ENCODE measurements at regions not wholly inside any gene's neighbourhood (a gene's known extent, or its start where the extent isn't known, plus 50 kb on each side); places are given as distances from the start of the nearest gene placed in this dataset.

GRCh38 chr3:165393461-165393860, 197.3 kb upstream of the SLITRK3 start:
- H2BK120ac ChIP-seq (ENCODE audit: low read depth, low read length): no peak overlapping the region
- H3K36me3 ChIP-seq (replicated peaks in 1 of 2; ENCODE audit: control insufficient read depth in 2 of 2, insufficient read depth in 2 of 2, low read length in 2 of 2): no peaks in the 10 kb centered on the region
- no peak overlapping the region for H2AFZ ChIP-seq (ENCODE audit: low read length)
- H3K27ac ChIP-seq (replicated peaks; ENCODE audit: low read length): no peak overlapping the region
- H2BK5ac ChIP-seq (ENCODE audit: low read length): no peak overlapping the region
- no CpG with 5 or more reads among the region's 1 CpG for WGBS, 2 donors (ENCODE audit: extremely low coverage in 2 of 2, insufficient read length in 2 of 2, insufficient replicate concordance in 1 of 2)
- H3K4me3 ChIP-seq (ENCODE audit: low read length in 2 of 2): no peak overlapping the region
- no peaks in the 10 kb centered on the region for H3K79me1 ChIP-seq (ENCODE audit: low read depth, low read length)
- H3K4me2 ChIP-seq (ENCODE audit: insufficient read depth, low read length, poor library complexity, severe bottlenecking): no peak overlapping the region
- H4K8ac ChIP-seq (ENCODE audit: low read depth, low read length): no peak overlapping the region
- no peak overlapping the region for H3K18ac ChIP-seq (ENCODE audit: low read length)
- H2BK15ac ChIP-seq (ENCODE audit: low read length): no peak overlapping the region
- no peak overlapping the region for H3K9ac ChIP-seq (ENCODE audit: low read depth, low read length, poor library complexity)
- DNase-seq (ENCODE audit: low spot score): no peak
- no peak overlapping the region for H3K23ac ChIP-seq (ENCODE audit: low read depth, low read length, poor library complexity)
- H3K9me3 ChIP-seq (replicated peaks in 1 of 2; ENCODE audit: control insufficient read depth in 2 of 2, insufficient read depth in 1 of 2, low read depth in 1 of 2, low read length in 2 of 2): no peaks in the 10 kb centered on the region
- no peaks in the 10 kb centered on the region for H3K4me1 ChIP-seq (ENCODE audit: control insufficient read depth in 2 of 2, insufficient read depth in 1 of 2, low read depth in 1 of 2, low read length in 2 of 2)
- H3K4ac ChIP-seq (ENCODE audit: low read length): no peak overlapping the region
- no peak overlapping the region for H2BK12ac ChIP-seq (ENCODE audit: low read length)
- H4K91ac ChIP-seq (ENCODE audit: low read depth, low read length, poor library complexity): no peak overlapping the region
- no peaks in the 10 kb centered on the region for H3K27me3 ChIP-seq (ENCODE audit: control insufficient read depth in 3 of 3, insufficient read depth in 3 of 3, low read depth in 1 of 3, low read length in 3 of 3)
- H3K14ac ChIP-seq (ENCODE audit: low read length): no peak overlapping the region
- no peak overlapping the region for H2AK5ac ChIP-seq (ENCODE audit: low read depth, low read length)

- Histone ChIP-seq H3K36me3 (replicated peaks in 1 of 2; ENCODE audit: control insufficient read depth in 2 of 2, insufficient read depth in 2 of 2, low read length in 2 of 2) (no peaks in the 10 kb centered on the region), H2BK15ac (ENCODE audit: low read length) (no peak overlapping the region), H2BK120ac (ENCODE audit: low read depth, low read length) (no peak overlapping the region), H3K18ac (ENCODE audit: low read length) (no peak overlapping the region), H2AFZ (ENCODE audit: low read length) (no peak overlapping the region), H2BK12ac (ENCODE audit: low read length) (no peak overlapping the region), H3K27ac (replicated peaks; ENCODE audit: low read length) (no peak overlapping the region), H3K4me2 (ENCODE audit: insufficient read depth, low read length, poor library complexity, severe bottlenecking) (no peak overlapping the region), H4K8ac (ENCODE audit: low read depth, low read length) (no peak overlapping the region), H3K79me1 (ENCODE audit: low read depth, low read length) (peaks cover 1% of the 10 kb centered on the region), H2AK5ac (ENCODE audit: low read depth, low read length) (no peak overlapping the region), H2BK5ac (ENCODE audit: low read length) (no peak overlapping the region), H3K23ac (ENCODE audit: low read depth, low read length, poor library complexity) (no peak overlapping the region), H3K9me3 (replicated peaks in 1 of 2; ENCODE audit: control insufficient read depth in 2 of 2, insufficient read depth in 1 of 2, low read depth in 1 of 2, low read length in 2 of 2) (no peaks in the 10 kb centered on the region), H3K27me3 (ENCODE audit: control insufficient read depth in 3 of 3, insufficient read depth in 3 of 3, low read depth in 1 of 3, low read length in 3 of 3) (no peaks in the 10 kb centered on the region), H3K14ac (ENCODE audit: low read length) (no peak overlapping the region), H3K4me3 (ENCODE audit: low read length in 2 of 2) (no peak overlapping the region), H4K91ac (ENCODE audit: low read depth, low read length, poor library complexity) (no peak overlapping the region), H3K4me1 (ENCODE audit: control insufficient read depth in 2 of 2, insufficient read depth in 1 of 2, low read depth in 1 of 2, low read length in 2 of 2) (no peaks in the 10 kb centered on the region), H3K9ac (ENCODE audit: low read depth, low read length, poor library complexity) (no peak overlapping the region), H3K4ac (ENCODE audit: low read length) (no peak overlapping the region)
- WGBS, 2 donors (ENCODE audit: extremely low coverage in 2 of 2, insufficient read length in 2 of 2, insufficient replicate concordance in 1 of 2): no CpG with 5 or more reads among the region's 3 CpGs
- no peak for DNase-seq (ENCODE audit: low spot score)
These were observed 194.0 kb upstream of the SLITRK3 start for GRCh38 chr3:165390166-165390565.

GRCh38 chr3:165389653-165390052, 193.5 kb upstream of the SLITRK3 start:
- Histone ChIP-seq H2BK120ac (ENCODE audit: low read depth, low read length) (no peak overlapping the region), H3K4ac (ENCODE audit: low read length) (no peak overlapping the region), H3K14ac (ENCODE audit: low read length) (no peak overlapping the region), H2BK5ac (ENCODE audit: low read length) (no peak overlapping the region), H2BK15ac (ENCODE audit: low read length) (no peak overlapping the region), H4K91ac (ENCODE audit: low read depth, low read length, poor library complexity) (no peak overlapping the region), H3K23ac (ENCODE audit: low read depth, low read length, poor library complexity) (no peak overlapping the region), H3K27me3 (ENCODE audit: control insufficient read depth in 3 of 3, insufficient read depth in 3 of 3, low read depth in 1 of 3, low read length in 3 of 3) (no peaks in the 10 kb centered on the region), H3K4me1 (ENCODE audit: control insufficient read depth in 2 of 2, insufficient read depth in 1 of 2, low read depth in 1 of 2, low read length in 2 of 2) (no peaks in the 10 kb centered on the region), H2AFZ (ENCODE audit: low read length) (no peak overlapping the region), H3K4me3 (ENCODE audit: low read length in 2 of 2) (no peak overlapping the region), H3K36me3 (replicated peaks in 1 of 2; ENCODE audit: control insufficient read depth in 2 of 2, insufficient read depth in 2 of 2, low read length in 2 of 2) (no peaks in the 10 kb centered on the region), H2BK12ac (ENCODE audit: low read length) (no peak overlapping the region), H3K27ac (replicated peaks; ENCODE audit: low read length) (no peak overlapping the region), H3K9ac (ENCODE audit: low read depth, low read length, poor library complexity) (no peak overlapping the region), H4K8ac (ENCODE audit: low read depth, low read length) (no peak overlapping the region), H3K18ac (ENCODE audit: low read length) (no peak overlapping the region), H3K9me3 (replicated peaks in 1 of 2; ENCODE audit: control insufficient read depth in 2 of 2, insufficient read depth in 1 of 2, low read depth in 1 of 2, low read length in 2 of 2) (no peaks in the 10 kb centered on the region), H2AK5ac (ENCODE audit: low read depth, low read length) (no peak overlapping the region), H3K79me1 (ENCODE audit: low read depth, low read length) (peaks cover 1% of the 10 kb centered on the region), H3K4me2 (ENCODE audit: insufficient read depth, low read length, poor library complexity, severe bottlenecking) (no peak overlapping the region)
- no CpG with 5 or more reads among the region's 5 CpGs for WGBS, 2 donors (ENCODE audit: extremely low coverage in 2 of 2, insufficient read length in 2 of 2, insufficient replicate concordance in 1 of 2)
- no peak for DNase-seq (ENCODE audit: low spot score)

- Histone ChIP-seq H3K9ac (ENCODE audit: low read depth, low read length, poor library complexity) (no peak overlapping the region), H3K27me3 (ENCODE audit: control insufficient read depth in 3 of 3, insufficient read depth in 3 of 3, low read depth in 1 of 3, low read length in 3 of 3) (no peaks in the 10 kb centered on the region), H2AFZ (ENCODE audit: low read length) (no peak overlapping the region), H4K8ac (ENCODE audit: low read depth, low read length) (no peak overlapping the region), H2BK15ac (ENCODE audit: low read length) (no peak overlapping the region), H2BK5ac (ENCODE audit: low read length) (no peak overlapping the region), H3K9me3 (replicated peaks in 1 of 2; ENCODE audit: control insufficient read depth in 2 of 2, insufficient read depth in 1 of 2, low read depth in 1 of 2, low read length in 2 of 2) (no peaks in the 10 kb centered on the region), H3K4me1 (ENCODE audit: control insufficient read depth in 2 of 2, insufficient read depth in 1 of 2, low read depth in 1 of 2, low read length in 2 of 2) (no peaks in the 10 kb centered on the region), H3K4ac (ENCODE audit: low read length) (no peak overlapping the region), H4K91ac (ENCODE audit: low read depth, low read length, poor library complexity) (no peak overlapping the region), H3K27ac (replicated peaks; ENCODE audit: low read length) (no peak overlapping the region), H3K18ac (ENCODE audit: low read length) (no peak overlapping the region), H3K36me3 (replicated peaks in 1 of 2; ENCODE audit: control insufficient read depth in 2 of 2, insufficient read depth in 2 of 2, low read length in 2 of 2) (no peaks in the 10 kb centered on the region), H3K14ac (ENCODE audit: low read length) (no peak overlapping the region), H3K4me2 (ENCODE audit: insufficient read depth, low read length, poor library complexity, severe bottlenecking) (no peak overlapping the region), H2BK12ac (ENCODE audit: low read length) (no peak overlapping the region), H3K4me3 (ENCODE audit: low read length in 2 of 2) (no peak overlapping the region), H2AK5ac (ENCODE audit: low read depth, low read length) (no peak overlapping the region), H3K79me1 (ENCODE audit: low read depth, low read length) (peaks cover 1% of the 10 kb centered on the region), H2BK120ac (ENCODE audit: low read depth, low read length) (no peak overlapping the region), H3K23ac (ENCODE audit: low read depth, low read length, poor library complexity) (no peak overlapping the region)
- no peak for DNase-seq (ENCODE audit: low spot score)
These were observed 192.9 kb upstream of the SLITRK3 start for GRCh38 chr3:165389064-165389463.
